GM12875 (cell line): ENCODE measurements at regions not wholly inside any gene's neighbourhood (a gene's known extent, or its start where the extent isn't known, plus 50 kb on each side); places are given as distances from the start of the nearest gene placed in this dataset.

Experiments
- H3K4me3 ChIP-seq: one replicate; pipeline ENCODE4 v1.5.1; 2011; ENCODE audit warnings: low read depth, low read length, control low read depth
- CTCF ChIP-seq: IDR thresholded peaks from 2 replicates; pipeline ENCODE4 v1.5.1; 2011; ENCODE audit warnings: low read depth, mild to moderate bottlenecking, control low read depth, inconsistent platforms, low read length, moderate library complexity, borderline replicate concordance; ENCODE audit not compliant: insufficient read depth

- no peak for TF ChIP-seq CTCF
- no peak overlapping the region for H3K4me3 ChIP-seq
These were observed 51.0 kb upstream of the PRB2 start for GRCh38 chr12:11446372-11446771.

GRCh38 chr12:11457996-11458645 is 62.8 kb upstream of the PRB2 start:
- no peak overlapping the region for H3K4me3 ChIP-seq

GRCh38 chr12:11460343-11461023 is 65.1 kb upstream of the PRB2 start:
- H3K4me3 ChIP-seq = no peak overlapping the region

More at GRCh38 chr12:11457996-11458645, 62.8 kb upstream of the PRB2 start:
- no peak for TF ChIP-seq CTCF

GRCh38 chr12:11461433-11461832 is 66.1 kb upstream of the PRB2 start:
- TF ChIP-seq CTCF = no peak

More at GRCh38 chr12:11460343-11461023, 65.1 kb upstream of the PRB2 start:
- no peak for TF ChIP-seq CTCF

GRCh38 chr12:11477110-11477509 is 81.7 kb upstream of the PRB2 start:
- TF ChIP-seq CTCF = no peak
- no peak overlapping the region for H3K4me3 ChIP-seq

More at GRCh38 chr12:11461433-11461832, 66.1 kb upstream of the PRB2 start:
- no peak overlapping the region for H3K4me3 ChIP-seq

GRCh38 chr12:11482955-11483354 is 87.6 kb upstream of the PRB2 start:
- no peak for TF ChIP-seq CTCF

More at GRCh38 chr12:11482955-11483354, 87.6 kb upstream of the PRB2 start:
- H3K4me3 ChIP-seq = no peak overlapping the region
